ENCODE measurements at regions not wholly inside any gene's neighbourhood (a gene's known extent, or its start where the extent isn't known, plus 50 kb on each side); places are given as distances from the start of the nearest gene placed in this dataset.
A peak's percentile ranks its signal among the peaks of the same experiment; 100 is the strongest.

GRCh38 chr3:40878464-40878905, 320.8 kb upstream of the CTNNB1 start:
- intact Hi-C loops (cut with DNase I), result no loop called here
- Histone ChIP-seq H3K36me3 (no peaks in the 10 kb centered on the region), H3K9me3 (no peaks in the 10 kb centered on the region), H3K27ac (peak overlapping the region; percentile 73), H3K4me3 (no peak overlapping the region), H3K27me3 (no peaks in the 10 kb centered on the region), H3K4me1 (peaks cover 26 to 29% of the 10 kb centered on the region in 2 donors)
- DNase-seq, result no peak
- ATAC-seq, result no peak
- TF ChIP-seq CTCF (IDR thresholded peaks at IDR 0.05), result no peak

- Histone ChIP-seq H3K27ac (no peak overlapping the region), H3K27me3 (no peaks in the 10 kb centered on the region), H3K9me3 (no peaks in the 10 kb centered on the region), H3K4me3 (no peak overlapping the region), H3K4me1 (peaks cover 0 to 6% of the 10 kb centered on the region in 2 donors), H3K36me3 (no peaks in the 10 kb centered on the region)
- ATAC-seq, result no peak
- no peak for DNase-seq
- intact Hi-C loops (cut with DNase I), result no loop called here
- TF ChIP-seq CTCF (IDR thresholded peaks at IDR 0.05), result no peak
These were observed 313.9 kb upstream of the CTNNB1 start for GRCh38 chr3:40885430-40885829.

GRCh38 chr3:40886660-40887425, 312.5 kb upstream of the CTNNB1 start:
- ATAC-seq, result no peak
- no peak for DNase-seq
- no peaks in the 10 kb centered on the region for H3K27me3 ChIP-seq
- no peak for TF ChIP-seq CTCF (IDR thresholded peaks at IDR 0.05)
- no peak overlapping the region for H3K27ac ChIP-seq
- peaks cover 0 to 6% of the 10 kb centered on the region in 2 donors for H3K4me1 ChIP-seq
- no peaks in the 10 kb centered on the region for H3K9me3 ChIP-seq
- no peak overlapping the region for H3K4me3 ChIP-seq
- no peaks in the 10 kb centered on the region for H3K36me3 ChIP-seq
- intact Hi-C loops (cut with DNase I), result no loop called here

- no peak for ATAC-seq
- no peaks in the 10 kb centered on the region for H3K4me1 ChIP-seq
- no peaks in the 10 kb centered on the region for H3K9me3 ChIP-seq
- TF ChIP-seq CTCF (IDR thresholded peaks at IDR 0.05), result no peak
- no peak overlapping the region for H3K27ac ChIP-seq
- intact Hi-C loops (cut with DNase I), result no loop called here
- no peak overlapping the region for H3K4me3 ChIP-seq
- no peaks in the 10 kb centered on the region for H3K36me3 ChIP-seq
- no peak for DNase-seq
- H3K27me3 ChIP-seq, result no peaks in the 10 kb centered on the region
These were observed 308.1 kb upstream of the CTNNB1 start for GRCh38 chr3:40891186-40891585.

- no peaks in the 10 kb centered on the region for H3K9me3 ChIP-seq
- H3K27ac ChIP-seq, result no peak overlapping the region
- no peak for ATAC-seq
- intact Hi-C loops (cut with DNase I), result no loop called here
- no peak for DNase-seq
- no peak overlapping the region for H3K4me3 ChIP-seq
- H3K27me3 ChIP-seq, result no peaks in the 10 kb centered on the region
- TF ChIP-seq CTCF (IDR thresholded peaks at IDR 0.05), result no peak
- no peaks in the 10 kb centered on the region for H3K36me3 ChIP-seq
- no peaks in the 10 kb centered on the region for H3K4me1 ChIP-seq
These were observed 304.2 kb upstream of the CTNNB1 start for GRCh38 chr3:40895109-40895508.

Measured in left lung (tissue), 4 donors.